Common myeloid progenitor, CD34-positive (primary cell): ENCODE measurements at regions not wholly inside any gene's neighbourhood (a gene's known extent, or its start where the extent isn't known, plus 50 kb on each side); places are given as distances from the start of the nearest gene placed in this dataset.

ENCODE experiments used
- CTCF ChIA-PET: fragments of 350-600 bp; sonication (Branson Sonifier 250); formaldehyde crosslinking; loops from one replicate; lab custom pipeline; 2021; ENCODE audit warnings: antibody characterized with exemption; lab: Charles Lee
- POLR2A ChIA-PET: fragments of 350-600 bp; sonication (Branson Sonifier 250); formaldehyde crosslinking; loops from one replicate; lab custom pipeline; 2021; ENCODE audit warnings: antibody characterized with exemption; lab: Charles Lee
- DNase-seq, 3 donors: peaks; one replicate each; pipeline versions ENCODE4 v3.0.0 to v3.0.0-alpha.2; 2013
- H3K27ac ChIP-seq, 2 experiments: 1 replicate in 1 of 2; 2 replicates in 1 of 2; pipeline ENCODE4 v1.7.0; 2013; ENCODE audit warnings: inconsistent platforms in 2 of 2, low read length in 2 of 2, mild to moderate bottlenecking in 2 of 2, low read depth in 1 of 2, moderate library complexity in 1 of 2; ENCODE audit not compliant: severe bottlenecking in 2 of 2, insufficient read depth in 1 of 2, poor library complexity in 1 of 2
- H3K27me3 ChIP-seq, 5 experiments: replicated peaks in 2 of 5; 1 replicate in 3 of 5; 2 replicates in 2 of 5; pipeline versions ENCODE4 v1.6.1 to v1.7.0; 2013; ENCODE audit warnings: low read length in 4 of 5, mild to moderate bottlenecking in 2 of 5, moderate library complexity in 2 of 5, inconsistent platforms in 1 of 5; ENCODE audit not compliant: insufficient read depth in 5 of 5, control insufficient read depth in 4 of 5
- H3K36me3 ChIP-seq, 4 experiments: 1 replicate in 2 of 4; 2 replicates in 2 of 4; pipeline versions ENCODE4 v1.6.1 to v1.7.0; 2013; ENCODE audit warnings: low read length in 3 of 4, control low read depth in 1 of 4, mild to moderate bottlenecking in 1 of 4; ENCODE audit not compliant: control insufficient read depth in 4 of 4, insufficient read depth in 4 of 4
- H3K4me1 ChIP-seq, 4 experiments: 1 replicate in 3 of 4; 2 replicates in 1 of 4; pipeline versions ENCODE4 v1.6.1 to v1.7.1; 2013; ENCODE audit warnings: low read length in 3 of 4, mild to moderate bottlenecking in 3 of 4, control low read depth in 1 of 4, inconsistent platforms in 1 of 4, moderate library complexity in 1 of 4; ENCODE audit not compliant: control insufficient read depth in 4 of 4, insufficient read depth in 4 of 4; ENCODE audit errors: control extremely low read depth in 1 of 4
- H3K4me3 ChIP-seq, 7 experiments: 1 replicate in 4 of 7; 2 replicates in 3 of 7; pipeline versions ENCODE4 v1.5.1 to v1.7.0; 2013; ENCODE audit warnings: mild to moderate bottlenecking in 7 of 7, low read length in 6 of 7, moderate library complexity in 6 of 7, inconsistent platforms in 2 of 7, low read depth in 2 of 7, control low read depth in 1 of 7; ENCODE audit not compliant: insufficient read depth in 4 of 7, control insufficient read depth in 1 of 7; ENCODE audit errors: extremely low read depth in 1 of 7
- H3K9me3 ChIP-seq, 5 experiments: 1 replicate in 4 of 5; 2 replicates in 1 of 5; pipeline versions ENCODE4 v1.6.1 to v1.7.1; 2013; ENCODE audit warnings: low read length in 4 of 5, mild to moderate bottlenecking in 2 of 5, inconsistent platforms in 1 of 5, low read depth in 1 of 5, moderate library complexity in 1 of 5; ENCODE audit not compliant: control insufficient read depth in 4 of 5, insufficient read depth in 2 of 5; ENCODE audit errors: control extremely low read depth in 1 of 5
- WGBS: methylation state at CpG from one replicate; pipeline ENCODE4 v1.1.5; 2013; ENCODE audit not compliant: insufficient coverage; 5-methylcytosine and 5-hydroxymethylcytosine counted together

DNA sequence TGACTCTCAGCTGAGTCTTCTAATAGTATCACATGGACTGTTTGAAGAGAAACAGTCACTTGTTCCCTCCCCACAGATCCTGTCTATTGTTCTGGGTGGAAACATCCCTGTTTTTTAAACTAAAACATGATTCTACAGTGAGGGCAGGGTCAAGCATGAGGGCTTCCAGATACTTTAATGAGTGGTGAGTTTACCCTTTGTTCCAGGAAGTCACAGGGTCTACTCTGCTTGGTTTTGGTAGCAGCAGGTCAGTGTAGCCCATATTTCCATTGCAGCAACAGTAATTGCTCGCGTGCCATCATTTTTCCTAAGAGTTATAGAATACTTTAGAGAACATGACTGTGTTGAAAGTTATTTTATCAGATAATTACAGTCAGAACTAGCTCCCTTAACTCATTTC, 87.4 kb downstream of the ZNF732 start:
- H3K36me3 ChIP-seq: no peaks in the 10 kb centered on the region
- H3K27me3 ChIP-seq: peaks cover 0 to 12% (median 0%) of the 10 kb centered on the region in 5 experiments
- no peak for DNase-seq
- ChIA-PET CTCF (no interaction called here), POLR2A (no interaction called here)
- H3K4me1 ChIP-seq: peaks cover 0 to 11% (median 3%) of the 10 kb centered on the region in 4 experiments
- H3K27ac ChIP-seq: no peak overlapping the region
- H3K4me3 ChIP-seq: no peak overlapping the region
- WGBS: no CpG with 5 or more reads among the region's 2 CpGs
- H3K9me3 ChIP-seq: peaks cover 6 to 29% (median 16%) of the 10 kb centered on the region in 5 experiments

DNA sequence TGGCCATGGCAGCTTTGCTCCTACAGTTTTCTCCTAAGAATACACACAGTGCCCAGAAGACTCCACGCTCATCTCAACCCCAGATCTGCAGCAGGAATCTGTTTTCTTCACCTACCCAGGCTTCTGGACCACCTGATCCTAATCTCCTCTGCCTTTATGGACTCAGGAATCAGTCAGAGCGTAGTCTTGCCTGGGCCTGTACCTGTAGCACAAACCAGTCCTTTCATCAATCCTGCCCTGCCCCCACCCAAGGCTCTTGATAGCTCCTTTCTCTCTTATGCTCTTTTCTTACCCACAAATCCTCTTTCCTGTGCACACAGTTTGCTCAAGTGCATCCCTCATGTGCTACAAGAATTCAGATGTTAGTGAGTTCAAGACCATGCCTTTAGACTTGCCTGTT, 89.7 kb downstream of the ZNF718 start:
- Histone ChIP-seq H3K27me3 (peaks cover 0 to 13% (median 0%) of the 10 kb centered on the region in 5 experiments), H3K27ac (no peak overlapping the region), H3K4me3 (peak overlapping the region in 1 of 7 experiments; percentile 78), H3K36me3 (no peaks in the 10 kb centered on the region), H3K4me1 (peaks cover 6 to 40% (median 20%) of the 10 kb centered on the region in 4 experiments), H3K9me3 (peaks cover 5 to 53% (median 12%) of the 10 kb centered on the region in 5 experiments)
- WGBS: 88% methylated on average over 2 of the region's 2 CpGs
- DNase-seq: no peak
- POLR2A ChIA-PET: no interaction called here
- CTCF ChIA-PET: no interaction called here
